Lower leg skin (tissue), 4 donors: ENCODE measurements at regions not wholly inside any gene's neighbourhood (a gene's known extent, or its start where the extent isn't known, plus 50 kb on each side); places are given as distances from the start of the nearest gene placed in this dataset.

Experiments used
- DNase-seq, 2 donors: peaks; one replicate each; pipeline ENCODE4 v3.0.0-alpha.2; 2019; ENCODE audit warnings: low spot score in 2 of 2
- H3K4me3 ChIP-seq: fragments of 200-600 bp; sonication (generic); 2 replicates; pipeline ENCODE4 v1.5.1; 2017; ENCODE audit warnings: mild to moderate bottlenecking, low read depth; ENCODE audit not compliant: poor library complexity, severe bottlenecking
- CTCF ChIP-seq, 3 donors: fragments of 450-650 bp; IDR thresholded peaks; one replicate each; pipeline ENCODE4 v1.5.1; 2016; ENCODE audit warnings: antibody characterized with exemption in 3 of 3, mild to moderate bottlenecking in 3 of 3, moderate library complexity in 2 of 3
- POLR2A ChIP-seq, 2 donors: fragments of 450-650 bp; IDR thresholded peaks; one replicate each; pipeline ENCODE4 v1.6.1; 2016 to 2017; ENCODE audit warnings: antibody characterized with exemption in 2 of 2, mild to moderate bottlenecking in 1 of 2, moderate library complexity in 1 of 2
- WGBS, 2 donors: methylation state at CpG; one replicate each; pipeline ENCODE4 v1.1.5; 2018; 5-methylcytosine and 5-hydroxymethylcytosine counted together
- intact Hi-C: fragments of 100-400 bp; cut with DNase I; formaldehyde crosslinking; loops from one replicate; pipeline ENCODE4 v1.15.0; 2023; ENCODE audit warnings: low total_unique reads

- 77 to 79% methylated on average over 14 of the region's 14 CpGs for WGBS, 2 donors
- intact Hi-C loops = no loop called here
- no peak for TF ChIP-seq POLR2A (IDR thresholded peaks at IDR 0.05)
Measured at GRCh38 chr14:56514663-56515371, 64.8 kb upstream of the TMEM260 start.

GRCh38 chr14:56515739-56516138 lies 63.9 kb upstream of the TMEM260 start:
- intact Hi-C loops = no loop called here
- no peak overlapping the region for H3K4me3 ChIP-seq
- DNase-seq = no peak
- TF ChIP-seq POLR2A (IDR thresholded peaks at IDR 0.05) (no peak), CTCF (IDR thresholded peaks at IDR 0.05) (no peak)
- WGBS, 2 donors = 89 to 97% methylated on average over 2 of the region's 2 CpGs

More at GRCh38 chr14:56514663-56515371, 64.8 kb upstream of the TMEM260 start:
- H3K4me3 ChIP-seq = no peak overlapping the region
- no peak for DNase-seq

- intact Hi-C loops = no loop called here
- TF ChIP-seq POLR2A (IDR thresholded peaks at IDR 0.05) (no peak), CTCF (IDR thresholded peaks at IDR 0.05) (no peak)
- DNase-seq = no peak
- H3K4me3 ChIP-seq = no peak overlapping the region
Measured at GRCh38 chr14:56522403-56522802, 57.2 kb upstream of the TMEM260 start.

GRCh38 chr14:56524971-56525677 lies 54.5 kb upstream of the TMEM260 start:
- WGBS, 2 donors = 44 to 53% methylated on average over 3 of the region's 3 CpGs
- no peak overlapping the region for H3K4me3 ChIP-seq
- no peak for TF ChIP-seq POLR2A (IDR thresholded peaks at IDR 0.05)
- no peak for TF ChIP-seq CTCF (IDR thresholded peaks at IDR 0.05)
- DNase-seq = no peak
- intact Hi-C loops = no loop called here

GRCh38 chr14:56528927-56529326 lies 50.7 kb upstream of the TMEM260 start:
- DNase-seq = no peak
- no peak for TF ChIP-seq CTCF (IDR thresholded peaks at IDR 0.05)
- TF ChIP-seq POLR2A (IDR thresholded peaks at IDR 0.05) = no peak
- 39 to 40% methylated on average over 4 of the region's 4 CpGs for WGBS, 2 donors
- no peak overlapping the region for H3K4me3 ChIP-seq
- intact Hi-C loops = no loop called here
